ENCODE measurements at regions not wholly inside any gene's neighbourhood (a gene's known extent, or its start where the extent isn't known, plus 50 kb on each side); places are given as distances from the start of the nearest gene placed in this dataset.
A peak's percentile ranks its signal among the peaks of the same experiment; 100 is the strongest.

DNA sequence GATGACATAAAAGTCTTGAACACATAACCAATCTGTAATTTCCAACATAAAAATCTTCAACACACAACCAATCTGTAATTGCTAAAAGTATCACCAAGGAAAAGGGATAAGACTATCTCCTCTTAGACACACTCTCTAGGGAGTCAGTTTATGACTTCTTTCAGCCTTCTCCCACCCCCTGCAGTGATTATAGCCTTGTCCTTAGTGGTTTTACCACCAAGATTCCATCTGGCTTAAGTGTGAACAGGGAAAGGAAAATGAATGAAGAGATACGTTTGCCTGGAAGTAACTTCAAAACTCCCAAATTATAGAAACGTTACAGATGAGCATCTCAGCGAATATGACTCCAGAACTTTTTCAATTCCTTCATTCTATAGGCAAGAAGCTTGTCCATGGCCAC is 136.2 kb upstream of the RASSF8 start:
- Mint-ChIP-seq H3K27ac (no peak overlapping the region), H3K4me3 (no peak overlapping the region), H3K4me1 (peaks cover 39% of the 10 kb centered on the region), H3K9me3 (no peaks in the 10 kb centered on the region), H3K27me3 (ENCODE audit: low read depth) (peaks cover 5% of the 10 kb centered on the region), H3K36me3 (ENCODE audit: low read depth) (no peaks in the 10 kb centered on the region)
- TF ChIP-seq, protein P1, sequence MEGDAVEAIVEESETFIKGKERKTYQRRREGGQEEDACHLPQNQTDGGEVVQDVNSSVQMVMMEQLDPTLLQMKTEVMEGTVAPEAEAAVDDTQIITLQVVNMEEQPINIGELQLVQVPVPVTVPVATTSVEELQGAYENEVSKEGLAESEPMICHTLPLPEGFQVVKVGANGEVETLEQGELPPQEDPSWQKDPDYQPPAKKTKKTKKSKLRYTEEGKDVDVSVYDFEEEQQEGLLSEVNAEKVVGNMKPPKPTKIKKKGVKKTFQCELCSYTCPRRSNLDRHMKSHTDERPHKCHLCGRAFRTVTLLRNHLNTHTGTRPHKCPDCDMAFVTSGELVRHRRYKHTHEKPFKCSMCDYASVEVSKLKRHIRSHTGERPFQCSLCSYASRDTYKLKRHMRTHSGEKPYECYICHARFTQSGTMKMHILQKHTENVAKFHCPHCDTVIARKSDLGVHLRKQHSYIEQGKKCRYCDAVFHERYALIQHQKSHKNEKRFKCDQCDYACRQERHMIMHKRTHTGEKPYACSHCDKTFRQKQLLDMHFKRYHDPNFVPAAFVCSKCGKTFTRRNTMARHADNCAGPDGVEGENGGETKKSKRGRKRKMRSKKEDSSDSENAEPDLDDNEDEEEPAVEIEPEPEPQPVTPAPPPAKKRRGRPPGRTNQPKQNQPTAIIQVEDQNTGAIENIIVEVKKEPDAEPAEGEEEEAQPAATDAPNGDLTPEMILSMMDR (IDR thresholded peaks at IDR 0.05; ENCODE audit: unreplicated experiment in 3 of 3), result no peak

DNA sequence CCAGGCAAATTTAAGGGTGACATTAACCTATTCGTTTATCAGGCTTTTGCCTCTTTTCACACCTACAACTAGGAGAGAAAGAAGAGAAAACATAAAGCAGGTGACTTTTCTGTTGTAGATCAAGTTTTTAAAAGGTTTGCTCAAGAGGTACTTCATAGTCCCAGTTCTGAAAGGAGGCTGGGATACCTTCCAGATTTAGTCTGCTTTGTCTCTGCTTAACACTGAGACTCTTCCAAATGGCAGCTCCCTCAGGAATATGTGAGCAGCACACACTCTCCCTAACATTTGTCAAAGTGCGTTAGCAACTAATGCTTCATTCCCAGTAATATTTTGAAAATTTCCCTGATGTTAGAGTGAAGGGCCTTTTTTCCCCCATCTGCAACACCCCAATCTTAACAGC is 133.7 kb upstream of the RASSF8 start:
- Mint-ChIP-seq H3K27ac (peak overlapping the region in 2 of 3 experiments; percentile 51 to 92), H3K4me1 (peaks cover 37% of the 10 kb centered on the region), H3K36me3 (ENCODE audit: low read depth) (no peaks in the 10 kb centered on the region), H3K9me3 (no peaks in the 10 kb centered on the region), H3K27me3 (ENCODE audit: low read depth) (peaks cover 6% of the 10 kb centered on the region), H3K4me3 (no peak overlapping the region)
- TF ChIP-seq, protein P1 (IDR thresholded peaks at IDR 0.05; ENCODE audit: unreplicated experiment in 3 of 3), result no peak

DNA sequence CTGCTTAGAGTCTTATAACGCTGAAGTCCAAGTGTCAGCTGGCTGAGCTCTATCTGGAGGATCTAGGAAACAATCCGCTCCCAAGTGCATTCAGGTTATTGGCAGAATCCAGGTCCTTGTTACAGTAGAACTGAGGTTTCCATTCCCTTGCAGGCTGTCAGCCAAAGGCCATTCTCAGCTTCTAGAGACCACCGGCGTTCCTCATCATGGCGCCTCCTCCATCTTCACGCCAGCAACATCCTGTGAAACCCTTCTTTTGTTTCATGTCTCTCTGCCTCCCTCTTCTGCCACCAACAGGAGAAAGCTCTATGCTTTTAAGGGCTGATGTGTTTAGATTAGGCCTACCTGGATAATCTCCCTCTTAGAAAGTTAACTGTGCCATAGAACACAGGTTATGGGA is 133.0 kb upstream of the RASSF8 start:
- H3K4me1 Mint-ChIP-seq, result peaks cover 37% of the 10 kb centered on the region
- H3K4me3 Mint-ChIP-seq, result no peak overlapping the region
- TF ChIP-seq, protein P1 (IDR thresholded peaks at IDR 0.05; ENCODE audit: unreplicated experiment in 3 of 3), result no peak
- H3K27ac Mint-ChIP-seq, result peak overlapping the region; percentile 31 to 92 (median 51)
- peaks cover 6% of the 10 kb centered on the region for H3K27me3 Mint-ChIP-seq (ENCODE audit: low read depth)
- no peaks in the 10 kb centered on the region for H3K9me3 Mint-ChIP-seq
- H3K36me3 Mint-ChIP-seq (ENCODE audit: low read depth), result no peaks in the 10 kb centered on the region

DNA sequence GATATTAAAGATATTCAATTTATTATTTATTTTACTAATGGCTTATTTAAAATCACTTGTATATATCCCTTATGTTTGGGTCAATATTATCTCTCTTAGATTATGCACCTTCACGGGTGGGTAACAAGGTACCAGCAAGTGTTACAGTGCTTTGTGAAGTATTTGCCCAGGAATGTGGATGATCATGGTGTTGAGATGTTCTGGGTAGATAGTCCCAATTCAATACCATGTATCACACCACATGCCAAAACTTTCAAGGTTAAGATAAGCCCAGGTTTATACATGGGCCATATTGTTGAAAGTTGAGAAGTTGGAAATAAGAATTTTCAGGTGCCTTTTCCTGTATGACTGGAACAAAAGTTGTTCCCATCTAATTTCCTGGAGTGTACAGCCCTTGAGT is 131.3 kb upstream of the RASSF8 start:
- TF ChIP-seq, protein P1 (IDR thresholded peaks at IDR 0.05; ENCODE audit: unreplicated experiment in 3 of 3), result no peak
- Mint-ChIP-seq H3K27ac (peak overlapping the region in 1 of 3 experiments; percentile 90), H3K36me3 (ENCODE audit: low read depth) (no peaks in the 10 kb centered on the region), H3K27me3 (ENCODE audit: low read depth) (peaks cover 6% of the 10 kb centered on the region), H3K4me3 (no peak overlapping the region), H3K4me1 (peaks cover 39% of the 10 kb centered on the region), H3K9me3 (no peaks in the 10 kb centered on the region)

DNA sequence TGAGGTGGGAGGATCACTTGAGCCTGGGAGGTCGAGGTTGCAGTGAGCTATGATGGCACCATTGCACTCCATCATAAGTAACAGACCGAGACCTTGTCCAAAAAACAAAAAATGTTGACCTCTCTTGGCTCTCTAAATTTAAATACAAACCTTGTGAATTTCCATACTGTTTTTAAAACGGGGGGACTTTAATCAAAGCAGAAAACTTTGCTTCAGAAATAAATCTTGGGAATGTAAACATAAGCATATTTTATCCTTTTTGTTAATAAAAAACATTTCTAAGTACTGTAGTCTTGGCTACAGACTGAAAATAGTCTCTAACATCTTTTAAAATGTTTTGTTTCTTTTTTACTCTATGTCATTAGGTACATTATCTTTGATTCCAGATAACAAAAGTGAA is 130.7 kb upstream of the RASSF8 start:
- no peaks in the 10 kb centered on the region for H3K9me3 Mint-ChIP-seq
- H3K4me3 Mint-ChIP-seq, result peak overlapping the region in 1 of 3 experiments; percentile 48

DNA sequence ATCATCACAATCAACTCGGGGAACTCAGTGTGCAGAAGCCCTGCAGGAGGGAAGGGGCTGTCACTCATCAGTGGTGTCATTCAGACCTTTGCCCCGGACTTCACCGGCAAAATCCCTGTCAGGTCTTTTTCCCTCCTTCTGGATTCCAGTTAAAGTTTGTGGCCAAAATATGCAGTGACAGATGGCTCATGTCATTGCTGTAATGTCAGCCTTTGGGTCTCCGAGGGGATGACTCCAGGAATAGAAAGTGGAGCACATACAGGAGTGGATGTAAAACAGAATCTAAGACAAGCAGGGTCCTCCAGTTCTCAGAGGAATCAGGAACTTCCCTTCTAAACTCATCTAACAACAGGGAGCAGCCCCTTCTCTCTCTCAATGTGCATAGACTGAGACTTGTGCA is 130.3 kb upstream of the RASSF8 start:
- TF ChIP-seq, protein P1 (IDR thresholded peaks at IDR 0.05; ENCODE audit: unreplicated experiment in 3 of 3), result no peak
- no peaks in the 10 kb centered on the region for H3K9me3 Mint-ChIP-seq

More for the DNA sequence above, 130.7 kb upstream of the RASSF8 start:
- TF ChIP-seq, protein P1 (IDR thresholded peaks at IDR 0.05; ENCODE audit: unreplicated experiment in 3 of 3), result no peak
- peaks cover 39% of the 10 kb centered on the region for H3K4me1 Mint-ChIP-seq
- peaks cover 6% of the 10 kb centered on the region for H3K27me3 Mint-ChIP-seq (ENCODE audit: low read depth)
- no peaks in the 10 kb centered on the region for H3K36me3 Mint-ChIP-seq (ENCODE audit: low read depth)
- peak overlapping the region; percentile 17 to 90 (median 39) for H3K27ac Mint-ChIP-seq

More for the DNA sequence above, 130.3 kb upstream of the RASSF8 start:
- H3K4me1 Mint-ChIP-seq, result peaks cover 39% of the 10 kb centered on the region
- no peaks in the 10 kb centered on the region for H3K36me3 Mint-ChIP-seq (ENCODE audit: low read depth)
- H3K4me3 Mint-ChIP-seq, result no peak overlapping the region
- peak overlapping the region; percentile 17 to 90 (median 39) for H3K27ac Mint-ChIP-seq
- H3K27me3 Mint-ChIP-seq (ENCODE audit: low read depth), result peaks cover 6% of the 10 kb centered on the region
